Stimulated activated naive CD8-positive, alpha-beta T cell treated with anti-CD3 and anti-CD28 coated beads, Interleukin-15, amount 100 ng/mL, for 72 hours (primary cell): ENCODE measurements at regions not wholly inside any gene's neighbourhood (a gene's known extent, or its start where the extent isn't known, plus 50 kb on each side); places are given as distances from the start of the nearest gene placed in this dataset.

Source experiments
- ATAC-seq: fragments of 150-1000 bp; cut with Tn5 transposase; 2 replicates; pipeline ENCODE4 v1.10.0; 2021; ENCODE audit warnings: mild to moderate bottlenecking, moderate library complexity
- DNase-seq, 2 donors: peaks; one replicate each; pipeline ENCODE4 v3.0.0; 2021 to 2022
- H3K27ac Mint-ChIP-seq, 2 donors: one replicate each; pipeline ENCODE4 v1.8.0; 2022; ENCODE audit warnings: mild to moderate bottlenecking in 2 of 2, mixed read lengths in 2 of 2, moderate library complexity in 2 of 2
- H3K27me3 Mint-ChIP-seq: one replicate; pipeline ENCODE4 v1.8.0; 2022; ENCODE audit warnings: mixed read lengths
- H3K4me1 Mint-ChIP-seq: one replicate; pipeline ENCODE4 v1.8.0; 2022; ENCODE audit warnings: mild to moderate bottlenecking, mixed read lengths
- H3K4me3 Mint-ChIP-seq, 2 donors: one replicate each; pipeline ENCODE4 v1.8.0; 2022; ENCODE audit warnings: mild to moderate bottlenecking in 2 of 2, mixed read lengths in 2 of 2, moderate library complexity in 1 of 2
- H3K9me3 Mint-ChIP-seq, 2 donors: one replicate each; pipeline ENCODE4 v1.8.0; 2022; ENCODE audit warnings: mixed read lengths in 2 of 2

DNA sequence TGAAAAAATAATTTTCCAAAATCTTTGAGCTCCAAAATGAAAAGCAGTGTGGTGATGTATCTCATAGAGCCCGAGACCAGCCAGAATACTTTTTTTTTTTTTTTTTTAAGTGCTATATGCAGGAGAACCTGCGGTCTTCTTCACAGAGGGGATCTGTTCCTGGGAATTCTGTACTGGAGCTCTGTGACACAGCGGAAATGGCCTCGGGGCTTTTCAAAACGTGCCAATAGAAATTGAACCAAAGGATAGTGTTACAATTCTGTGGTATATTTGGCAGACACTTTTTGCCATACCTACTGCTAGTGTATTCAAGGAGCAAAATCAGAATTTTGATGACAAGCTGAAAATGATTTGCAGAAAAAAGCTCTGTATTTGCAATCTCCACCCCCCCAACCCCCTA, 1429.3 kb upstream of the LRRTM3 start:
- H3K9me3 Mint-ChIP-seq = peaks cover 0 to 7% of the 10 kb centered on the region in 2 donors
- no peak overlapping the region for H3K4me3 Mint-ChIP-seq
- no peak for DNase-seq
- no peak for ATAC-seq
- no peaks in the 10 kb centered on the region for H3K27me3 Mint-ChIP-seq
- H3K4me1 Mint-ChIP-seq = no peaks in the 10 kb centered on the region
- H3K27ac Mint-ChIP-seq = no peak overlapping the region

DNA sequence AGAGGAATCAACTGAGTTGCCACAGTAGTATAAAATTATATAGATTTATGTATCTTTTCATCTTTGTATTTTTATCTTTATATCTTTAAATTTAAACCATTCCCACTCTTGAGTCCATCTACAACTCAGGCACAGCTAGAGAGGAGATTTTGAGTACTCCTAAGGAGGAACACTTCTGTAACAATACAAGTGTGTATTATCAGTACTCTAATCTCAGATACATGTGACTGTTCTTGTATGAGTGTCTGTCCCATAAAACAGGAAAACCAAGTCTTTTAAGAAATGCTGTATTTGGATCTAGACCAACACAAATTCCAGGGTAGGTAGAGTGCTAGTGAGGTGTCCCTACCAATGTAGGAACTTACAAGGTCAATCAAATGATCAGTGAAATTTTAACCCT, 1428.0 kb upstream of the LRRTM3 start:
- Mint-ChIP-seq H3K27me3 (no peaks in the 10 kb centered on the region), H3K4me3 (no peak overlapping the region), H3K9me3 (peaks cover 0 to 7% of the 10 kb centered on the region in 2 donors), H3K27ac (no peak overlapping the region), H3K4me1 (no peaks in the 10 kb centered on the region)
- DNase-seq (no peak), ATAC-seq (no peak)

DNA sequence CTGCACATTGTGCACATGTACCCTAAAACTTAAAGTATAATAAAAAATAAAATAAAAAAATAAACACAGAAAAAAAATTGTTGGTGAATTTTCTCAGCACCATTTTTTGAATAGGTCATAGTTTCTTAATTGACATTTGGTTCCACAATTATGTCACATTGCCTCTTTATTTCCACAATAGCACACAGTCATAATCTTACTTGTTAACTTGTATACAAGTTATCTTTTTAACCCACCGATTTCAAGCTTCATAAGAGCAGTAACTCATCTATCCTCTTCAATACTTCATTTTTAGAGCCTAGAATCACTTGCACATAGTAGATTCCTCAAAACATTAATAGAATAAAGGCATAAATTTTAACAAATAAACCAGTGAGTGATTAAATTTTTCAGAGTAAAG, 1425.1 kb upstream of the LRRTM3 start:
- Mint-ChIP-seq H3K27ac (no peak overlapping the region), H3K4me3 (no peak overlapping the region), H3K27me3 (no peaks in the 10 kb centered on the region), H3K9me3 (peaks cover 0 to 14% of the 10 kb centered on the region in 2 donors), H3K4me1 (no peaks in the 10 kb centered on the region)
- ATAC-seq (no peak), DNase-seq (no peak)

DNA sequence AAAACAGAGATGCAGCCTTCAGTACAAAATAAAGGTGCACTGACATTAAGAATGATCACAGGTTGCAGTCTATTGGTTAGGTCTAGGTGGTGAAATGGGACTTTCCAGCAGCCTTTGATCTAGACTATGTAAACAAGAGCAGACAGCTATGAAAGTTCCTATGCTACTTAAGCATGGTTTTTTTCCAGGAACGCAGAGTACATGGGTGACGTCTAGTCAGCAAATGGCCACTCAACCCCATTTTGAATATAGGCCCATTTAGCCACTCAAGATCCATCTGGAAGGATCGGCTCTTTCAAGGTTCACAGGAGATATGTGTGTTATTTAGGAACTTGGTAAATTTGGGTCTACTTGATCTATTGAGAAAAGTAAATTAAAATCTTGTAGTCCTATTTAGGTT, 1424.6 kb upstream of the LRRTM3 start:
- Mint-ChIP-seq H3K4me3 (no peak overlapping the region), H3K9me3 (peaks cover 0 to 17% of the 10 kb centered on the region in 2 donors), H3K27me3 (no peaks in the 10 kb centered on the region), H3K27ac (no peak overlapping the region), H3K4me1 (no peaks in the 10 kb centered on the region)
- no peak for DNase-seq
- no peak for ATAC-seq

DNA sequence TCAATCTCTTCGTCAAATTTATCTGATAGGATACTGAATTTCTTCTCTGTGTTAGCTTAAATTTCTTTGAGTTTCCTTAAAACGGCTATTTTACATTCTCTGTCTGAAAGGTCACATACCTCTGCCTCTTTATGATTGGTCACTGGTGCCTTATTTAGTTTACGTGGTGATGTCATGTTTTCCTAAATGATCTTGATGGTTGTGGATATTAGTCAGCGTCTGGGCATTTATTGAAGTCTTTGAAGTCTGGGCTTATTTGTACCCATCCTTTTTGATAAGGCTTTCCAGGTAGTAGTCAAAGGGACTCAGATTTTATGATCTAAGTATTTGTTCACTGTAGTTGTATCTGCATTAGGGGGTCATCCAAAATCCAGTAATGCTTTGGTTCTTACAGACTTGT, 1407.5 kb upstream of the LRRTM3 start:
- peaks cover 0 to 18% of the 10 kb centered on the region in 2 donors for H3K9me3 Mint-ChIP-seq
- H3K27me3 Mint-ChIP-seq = no peaks in the 10 kb centered on the region
- H3K4me1 Mint-ChIP-seq = no peaks in the 10 kb centered on the region
- no peak for ATAC-seq
- no peak overlapping the region for H3K4me3 Mint-ChIP-seq
- no peak overlapping the region for H3K27ac Mint-ChIP-seq
- no peak for DNase-seq

DNA sequence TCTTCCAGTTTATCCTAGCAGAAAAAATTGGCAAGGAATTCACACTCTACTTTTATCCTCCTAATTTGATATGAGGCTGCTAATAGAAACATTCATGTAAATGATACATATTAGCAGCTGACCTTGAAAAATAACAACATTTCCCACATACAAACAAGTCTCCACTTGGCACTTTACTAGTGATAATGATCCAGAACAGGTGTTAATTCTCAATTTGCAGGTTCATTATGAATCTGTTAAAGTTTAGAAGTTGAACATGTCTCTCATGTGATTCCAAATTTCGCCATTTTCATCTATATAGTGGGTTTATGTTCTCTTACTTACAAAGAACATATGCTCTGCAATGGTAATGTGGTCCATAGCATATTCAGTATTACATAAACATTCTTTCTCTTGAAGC, 1396.8 kb upstream of the LRRTM3 start:
- DNase-seq = no peak
- Mint-ChIP-seq H3K27ac (no peak overlapping the region), H3K4me1 (no peaks in the 10 kb centered on the region), H3K4me3 (no peak overlapping the region), H3K9me3 (peaks cover 0 to 10% of the 10 kb centered on the region in 2 donors), H3K27me3 (no peaks in the 10 kb centered on the region)
- no peak for ATAC-seq

- no peaks in the 10 kb centered on the region for H3K9me3 Mint-ChIP-seq
- no peaks in the 10 kb centered on the region for H3K27me3 Mint-ChIP-seq
- ATAC-seq = no peak
- H3K4me1 Mint-ChIP-seq = no peaks in the 10 kb centered on the region
- no peak for DNase-seq
- H3K27ac Mint-ChIP-seq = no peak overlapping the region
- H3K4me3 Mint-ChIP-seq = no peak overlapping the region
Observed at GRCh38 chr10:65531545-65531944, 1394.3 kb upstream of the LRRTM3 start.

DNA sequence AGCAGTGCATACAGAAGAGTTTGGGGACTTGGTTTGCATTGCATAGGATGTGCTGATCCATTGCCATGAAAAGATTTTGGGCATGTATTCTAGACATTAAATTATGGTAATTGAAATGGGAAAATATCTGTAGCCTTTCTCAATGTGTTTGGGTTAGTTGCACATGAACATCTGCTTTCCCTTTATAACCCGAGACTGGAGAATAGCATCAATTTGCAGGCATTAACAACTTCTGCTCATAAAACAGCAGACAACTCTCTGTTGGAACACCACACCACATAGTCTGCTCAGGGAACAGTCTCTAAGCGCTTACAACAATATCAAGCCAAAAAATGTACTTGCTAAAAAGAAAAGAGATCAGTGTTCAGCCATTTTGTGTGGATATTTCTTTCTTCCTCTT, 1391.1 kb upstream of the LRRTM3 start:
- H3K9me3 Mint-ChIP-seq = peaks cover 0 to 9% of the 10 kb centered on the region in 2 donors
- no peak overlapping the region for H3K27ac Mint-ChIP-seq
- H3K4me1 Mint-ChIP-seq = no peaks in the 10 kb centered on the region
- H3K4me3 Mint-ChIP-seq = no peak overlapping the region
- no peaks in the 10 kb centered on the region for H3K27me3 Mint-ChIP-seq
- ATAC-seq (no peak), DNase-seq (no peak)

DNA sequence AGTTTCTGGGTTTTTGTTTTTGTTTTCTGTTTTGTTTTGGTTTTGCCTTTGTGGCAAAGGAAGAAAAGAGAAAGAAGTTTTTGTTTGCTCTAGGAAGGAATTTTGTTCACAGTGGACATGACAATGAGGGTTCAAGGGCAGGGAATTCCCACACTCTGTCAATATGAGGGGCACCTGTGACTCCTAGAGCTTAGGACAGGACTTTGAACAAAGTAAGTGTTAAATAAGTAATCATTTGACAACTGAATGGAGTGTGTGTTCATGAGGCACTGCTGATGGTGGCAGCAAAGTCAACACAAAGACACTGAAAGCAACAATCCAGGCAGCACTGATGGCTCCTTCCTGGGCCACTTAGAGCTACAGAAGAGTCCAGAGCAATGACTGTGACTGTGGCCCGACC, 1381.1 kb upstream of the LRRTM3 start:
- ATAC-seq (no peak), DNase-seq (no peak)
- Mint-ChIP-seq H3K4me3 (no peak overlapping the region), H3K4me1 (no peaks in the 10 kb centered on the region), H3K9me3 (peaks cover 4 to 7% of the 10 kb centered on the region in 2 donors), H3K27me3 (no peaks in the 10 kb centered on the region), H3K27ac (no peak overlapping the region)

DNA sequence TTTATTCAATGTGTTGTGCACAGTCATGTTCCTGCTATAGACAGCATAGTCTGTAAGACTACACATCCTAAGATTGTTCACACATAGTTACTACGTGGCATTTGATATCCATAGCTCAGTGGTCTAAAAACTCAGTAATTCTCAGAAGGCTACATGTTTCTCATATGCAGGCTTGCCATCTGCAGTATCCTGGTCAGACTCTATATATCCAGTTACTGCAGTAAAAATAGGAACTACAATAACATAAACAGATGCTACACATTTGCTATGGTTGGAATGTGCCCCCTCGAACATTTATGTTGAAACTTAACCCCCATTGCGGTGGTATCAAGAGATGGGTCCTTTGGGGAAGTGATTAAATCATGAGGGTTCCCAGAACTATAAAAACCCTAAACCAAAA, 1377.8 kb upstream of the LRRTM3 start:
- H3K4me1 Mint-ChIP-seq = no peaks in the 10 kb centered on the region
- no peak overlapping the region for H3K4me3 Mint-ChIP-seq
- H3K27me3 Mint-ChIP-seq = no peaks in the 10 kb centered on the region
- no peak overlapping the region for H3K27ac Mint-ChIP-seq
- peaks cover 4 to 17% of the 10 kb centered on the region in 2 donors for H3K9me3 Mint-ChIP-seq
- DNase-seq = no peak
- ATAC-seq = no peak

DNA sequence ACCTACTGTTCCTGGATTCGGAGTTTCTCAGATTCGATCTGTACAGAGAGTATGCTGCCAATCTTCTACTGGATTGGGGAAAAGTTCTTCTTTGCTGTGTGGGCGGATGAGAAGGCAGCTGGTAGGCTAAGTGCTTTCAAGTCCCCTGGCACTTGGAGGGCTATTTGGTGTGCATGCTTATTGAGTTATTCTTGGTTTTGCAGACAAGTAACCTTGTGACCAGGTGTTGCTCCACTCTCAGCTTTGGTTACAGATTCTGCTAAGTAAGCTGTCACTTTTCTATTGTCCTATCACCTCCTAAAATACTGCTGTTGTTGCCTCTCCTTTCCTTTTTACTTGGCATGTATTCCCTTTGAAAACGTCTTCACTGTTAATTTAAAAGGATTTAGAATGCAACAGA, 1375.1 kb upstream of the LRRTM3 start:
- Mint-ChIP-seq H3K4me1 (no peaks in the 10 kb centered on the region), H3K27ac (no peak overlapping the region), H3K27me3 (no peaks in the 10 kb centered on the region), H3K4me3 (no peak overlapping the region), H3K9me3 (peaks cover 4 to 18% of the 10 kb centered on the region in 2 donors)
- ATAC-seq = no peak
- no peak for DNase-seq

DNA sequence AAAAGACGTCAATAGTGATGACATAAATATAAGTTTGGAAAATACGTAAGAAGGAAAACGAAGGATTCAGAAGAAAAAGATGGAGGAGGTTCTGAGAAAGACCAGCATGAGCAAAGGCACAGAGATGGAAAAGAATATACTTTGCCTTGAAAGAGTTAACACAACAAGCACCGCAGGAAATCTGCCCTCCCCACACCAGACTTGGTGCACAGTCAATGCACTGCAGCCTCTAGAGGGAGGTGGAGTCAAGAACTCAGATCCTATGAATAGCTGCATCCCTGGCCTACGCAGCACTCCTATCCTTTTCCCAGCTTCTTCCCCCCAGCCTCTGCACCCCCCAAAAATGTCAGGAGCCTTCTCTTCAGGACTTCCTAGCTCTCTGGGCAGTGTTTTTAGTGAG, 1370.6 kb upstream of the LRRTM3 start:
- H3K9me3 Mint-ChIP-seq = peaks cover 0 to 23% of the 10 kb centered on the region in 2 donors
- H3K27me3 Mint-ChIP-seq = no peaks in the 10 kb centered on the region

GRCh38 chr10:65556006-65556405, 1369.8 kb upstream of the LRRTM3 start:
- no peaks in the 10 kb centered on the region for H3K27me3 Mint-ChIP-seq
- ATAC-seq (no peak), DNase-seq (no peak)
- no peak overlapping the region for H3K4me3 Mint-ChIP-seq
- H3K9me3 Mint-ChIP-seq = peaks cover 0 to 22% of the 10 kb centered on the region in 2 donors
- H3K27ac Mint-ChIP-seq = no peak overlapping the region
- H3K4me1 Mint-ChIP-seq = no peaks in the 10 kb centered on the region

More for the DNA sequence above, 1370.6 kb upstream of the LRRTM3 start:
- H3K4me1 Mint-ChIP-seq = no peaks in the 10 kb centered on the region
- ATAC-seq (no peak), DNase-seq (no peak)
- no peak overlapping the region for H3K4me3 Mint-ChIP-seq
- no peak overlapping the region for H3K27ac Mint-ChIP-seq

DNA sequence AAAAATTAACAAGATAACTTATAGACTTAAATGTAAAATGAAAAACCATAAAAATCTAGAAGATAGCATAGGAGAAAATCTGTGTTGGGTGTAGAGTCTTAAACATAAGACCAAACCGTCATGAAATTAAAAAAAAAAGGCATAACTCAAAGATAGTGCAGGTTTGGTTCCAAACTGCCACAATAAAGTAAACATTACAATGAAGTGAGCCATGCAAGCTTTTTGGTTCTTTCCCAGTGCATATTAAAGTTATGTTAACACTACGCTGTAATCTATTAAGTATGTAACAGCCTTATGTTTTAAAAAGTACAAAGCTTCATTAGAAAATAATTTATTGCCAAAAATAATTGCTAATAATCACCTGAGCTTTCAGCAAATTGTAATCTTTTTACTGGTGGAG, 1366.5 kb upstream of the LRRTM3 start:
- H3K27me3 Mint-ChIP-seq = no peaks in the 10 kb centered on the region
- H3K27ac Mint-ChIP-seq = no peak overlapping the region
- DNase-seq (no peak), ATAC-seq (no peak)
- H3K4me3 Mint-ChIP-seq = no peak overlapping the region
- no peaks in the 10 kb centered on the region for H3K4me1 Mint-ChIP-seq
- peaks cover 7 to 13% of the 10 kb centered on the region in 2 donors for H3K9me3 Mint-ChIP-seq

GRCh38 chr10:65565246-65565645, 1360.6 kb upstream of the LRRTM3 start:
- H3K27me3 Mint-ChIP-seq = no peaks in the 10 kb centered on the region

GRCh38 chr10:65566906-65567305, 1358.9 kb upstream of the LRRTM3 start:
- ATAC-seq (no peak), DNase-seq (no peak)
- H3K4me3 Mint-ChIP-seq = no peak overlapping the region
- H3K9me3 Mint-ChIP-seq = peaks cover 0 to 7% of the 10 kb centered on the region in 2 donors
- no peaks in the 10 kb centered on the region for H3K27me3 Mint-ChIP-seq
- H3K4me1 Mint-ChIP-seq = no peaks in the 10 kb centered on the region
- H3K27ac Mint-ChIP-seq = no peak overlapping the region

More at GRCh38 chr10:65565246-65565645, 1360.6 kb upstream of the LRRTM3 start:
- DNase-seq (no peak), ATAC-seq (no peak)
- Mint-ChIP-seq H3K4me3 (no peak overlapping the region), H3K27ac (no peak overlapping the region), H3K4me1 (no peaks in the 10 kb centered on the region), H3K9me3 (peaks cover 0 to 7% of the 10 kb centered on the region in 2 donors)

DNA sequence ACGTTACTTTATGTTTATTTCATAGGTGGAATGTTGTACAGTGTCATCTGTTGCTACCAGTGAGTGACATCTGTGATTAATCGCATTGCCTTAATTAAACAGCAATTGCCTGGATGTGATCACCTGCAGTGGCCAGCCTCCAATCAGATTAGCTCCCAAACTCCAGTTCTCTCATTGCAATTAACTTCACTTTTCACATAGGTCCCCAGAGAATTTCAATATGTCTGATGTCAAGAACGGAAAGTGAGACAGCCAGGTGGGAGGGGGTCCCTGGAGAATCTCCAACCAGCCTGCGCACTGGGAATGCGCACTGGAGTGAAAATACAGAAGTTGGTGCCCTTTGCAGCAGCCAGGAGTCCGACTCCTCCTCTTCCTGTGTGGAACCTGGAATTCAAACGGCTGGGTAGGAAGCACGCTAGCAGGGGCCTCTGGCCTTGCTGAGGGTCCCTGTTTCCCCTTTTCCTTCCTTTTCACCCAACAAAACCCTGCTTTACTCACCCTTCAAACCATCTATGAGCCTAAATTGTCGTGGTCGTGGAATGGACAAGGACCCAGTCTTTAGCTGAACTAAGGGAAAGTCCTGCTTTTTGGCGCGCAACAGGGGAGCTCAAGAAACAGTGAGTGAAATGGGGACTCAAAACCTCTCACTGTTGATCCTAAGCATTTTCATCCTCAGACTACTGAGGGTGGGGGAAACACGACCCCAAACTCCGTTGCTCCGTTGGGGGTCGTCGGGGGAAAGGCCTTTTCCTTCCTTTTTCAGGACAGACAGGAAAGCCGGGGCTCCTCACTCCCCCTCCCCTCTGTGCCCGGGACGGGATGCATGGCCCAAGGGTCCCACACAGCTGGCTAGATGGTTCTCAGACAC, 1355.5 kb upstream of the LRRTM3 start:
- peaks cover 0 to 4% of the 10 kb centered on the region in 2 donors for H3K9me3 Mint-ChIP-seq
- H3K4me1 Mint-ChIP-seq = no peaks in the 10 kb centered on the region
- H3K4me3 Mint-ChIP-seq = no peak overlapping the region
- no peak overlapping the region for H3K27ac Mint-ChIP-seq
- no peak for DNase-seq
- ATAC-seq = no peak
- H3K27me3 Mint-ChIP-seq = no peaks in the 10 kb centered on the region
